ENCODE measurements at regions not wholly inside any gene's neighbourhood (a gene's known extent, or its start where the extent isn't known, plus 50 kb on each side); places are given as distances from the start of the nearest gene placed in this dataset.
A peak's percentile ranks its signal among the peaks of the same experiment; 100 is the strongest.

DNA sequence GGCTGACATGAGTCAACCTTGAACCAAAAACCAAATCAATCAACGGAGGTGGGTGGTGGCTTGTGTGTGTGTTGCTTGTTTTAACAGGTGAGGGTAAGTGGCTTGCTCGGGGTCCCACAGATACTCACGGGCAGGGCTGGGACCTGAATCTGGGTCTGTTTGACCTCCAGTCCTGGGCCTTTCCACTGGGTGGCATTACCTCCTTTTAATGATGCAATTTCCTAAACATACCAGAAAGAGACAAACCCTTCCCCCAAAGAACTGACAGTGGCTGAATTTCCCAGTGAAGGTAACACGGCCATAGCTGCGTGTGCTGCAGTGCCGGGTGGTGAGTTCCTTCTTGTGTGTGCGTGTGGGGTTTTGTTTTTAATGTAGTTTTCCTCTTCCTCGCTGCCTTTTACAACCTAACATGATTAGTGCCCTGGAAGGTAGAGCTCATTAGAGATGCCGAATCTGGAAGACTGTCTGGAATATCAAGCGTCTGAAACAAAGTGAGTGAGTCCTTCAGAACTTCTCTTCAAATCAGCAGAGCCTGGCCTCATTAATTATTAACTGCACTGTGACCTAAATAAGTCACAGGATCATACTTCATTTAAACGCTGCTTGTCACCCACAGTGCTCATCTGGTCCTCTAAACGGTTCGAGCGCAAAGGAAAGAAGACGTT is 166.1 kb upstream of the TCERG1L start:
- WGBS, 2 donors, result 15 to 17% methylated on average over 15 of the region's 15 CpGs
- H3K27ac ChIP-seq, result no peak overlapping the region
- no peaks in the 10 kb centered on the region for H3K27me3 ChIP-seq
- intact Hi-C loops (cut with DNase I), result no loop called here
- TF ChIP-seq, protein P1, sequence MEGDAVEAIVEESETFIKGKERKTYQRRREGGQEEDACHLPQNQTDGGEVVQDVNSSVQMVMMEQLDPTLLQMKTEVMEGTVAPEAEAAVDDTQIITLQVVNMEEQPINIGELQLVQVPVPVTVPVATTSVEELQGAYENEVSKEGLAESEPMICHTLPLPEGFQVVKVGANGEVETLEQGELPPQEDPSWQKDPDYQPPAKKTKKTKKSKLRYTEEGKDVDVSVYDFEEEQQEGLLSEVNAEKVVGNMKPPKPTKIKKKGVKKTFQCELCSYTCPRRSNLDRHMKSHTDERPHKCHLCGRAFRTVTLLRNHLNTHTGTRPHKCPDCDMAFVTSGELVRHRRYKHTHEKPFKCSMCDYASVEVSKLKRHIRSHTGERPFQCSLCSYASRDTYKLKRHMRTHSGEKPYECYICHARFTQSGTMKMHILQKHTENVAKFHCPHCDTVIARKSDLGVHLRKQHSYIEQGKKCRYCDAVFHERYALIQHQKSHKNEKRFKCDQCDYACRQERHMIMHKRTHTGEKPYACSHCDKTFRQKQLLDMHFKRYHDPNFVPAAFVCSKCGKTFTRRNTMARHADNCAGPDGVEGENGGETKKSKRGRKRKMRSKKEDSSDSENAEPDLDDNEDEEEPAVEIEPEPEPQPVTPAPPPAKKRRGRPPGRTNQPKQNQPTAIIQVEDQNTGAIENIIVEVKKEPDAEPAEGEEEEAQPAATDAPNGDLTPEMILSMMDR (IDR thresholded peaks at IDR 0.05), result peak in 4 of 7 experiments; percentile 21 to 37 (median 24)
- no peak for TF ChIP-seq POLR2A (IDR thresholded peaks at IDR 0.05)
- no peaks in the 10 kb centered on the region for H3K9me3 ChIP-seq
- H3K36me3 ChIP-seq (replicated peaks in 1 of 2; ENCODE audit: insufficient read depth in 1 of 2, low read depth in 2 of 2), result no peaks in the 10 kb centered on the region
- ATAC-seq, result peak; percentile 47
- no peak overlapping the region for H3K4me3 ChIP-seq
- peak in 2 of 4 donors; percentile 22 to 24 for DNase-seq
- peaks cover 14% of the 10 kb centered on the region for H3K4me1 ChIP-seq

DNA sequence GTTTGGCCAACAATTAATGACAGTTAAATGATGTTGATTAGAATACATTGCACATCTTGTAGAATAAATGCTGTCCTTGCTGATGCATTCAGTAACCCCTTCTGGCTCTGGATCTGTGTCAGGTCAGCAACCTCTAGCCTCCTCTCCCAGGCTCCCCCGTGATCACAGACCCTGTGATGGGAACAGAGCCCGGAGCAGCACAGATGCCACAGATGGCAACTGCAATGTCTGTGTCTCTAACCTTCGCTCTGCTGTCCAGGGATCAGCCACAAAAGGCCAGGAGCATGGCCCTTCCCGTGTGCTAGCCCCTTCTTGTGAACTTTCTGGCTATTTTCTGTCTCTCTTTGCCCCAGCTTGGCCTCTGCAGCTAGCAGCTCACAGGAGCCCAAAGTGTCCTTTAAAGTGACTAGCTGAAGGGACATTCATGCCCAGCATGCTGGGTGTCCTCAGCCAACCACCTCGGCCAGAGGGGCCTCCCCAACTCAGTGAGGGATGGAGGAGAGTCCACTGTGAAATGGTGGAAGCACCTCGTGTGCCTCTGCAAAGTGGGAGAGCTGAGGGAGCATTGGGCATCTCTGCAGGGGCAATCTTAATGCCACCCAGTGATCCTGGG is 167.0 kb upstream of the TCERG1L start:
- Histone ChIP-seq H3K36me3 (replicated peaks in 1 of 2; ENCODE audit: insufficient read depth in 1 of 2, low read depth in 2 of 2) (no peaks in the 10 kb centered on the region), H3K4me3 (no peak overlapping the region), H3K9me3 (no peaks in the 10 kb centered on the region), H3K27me3 (no peaks in the 10 kb centered on the region), H3K27ac (no peak overlapping the region), H3K4me1 (peaks cover 14% of the 10 kb centered on the region)
- intact Hi-C loops (cut with DNase I), result no loop called here
- TF ChIP-seq POLR2A (IDR thresholded peaks at IDR 0.05), result no peak
- TF ChIP-seq, protein P1 (IDR thresholded peaks at IDR 0.05), result no peak
- no peak for DNase-seq
- 60 to 82% methylated on average over 3 to 6 of the region's 6 CpGs for WGBS, 2 donors
- no peak for ATAC-seq

DNA sequence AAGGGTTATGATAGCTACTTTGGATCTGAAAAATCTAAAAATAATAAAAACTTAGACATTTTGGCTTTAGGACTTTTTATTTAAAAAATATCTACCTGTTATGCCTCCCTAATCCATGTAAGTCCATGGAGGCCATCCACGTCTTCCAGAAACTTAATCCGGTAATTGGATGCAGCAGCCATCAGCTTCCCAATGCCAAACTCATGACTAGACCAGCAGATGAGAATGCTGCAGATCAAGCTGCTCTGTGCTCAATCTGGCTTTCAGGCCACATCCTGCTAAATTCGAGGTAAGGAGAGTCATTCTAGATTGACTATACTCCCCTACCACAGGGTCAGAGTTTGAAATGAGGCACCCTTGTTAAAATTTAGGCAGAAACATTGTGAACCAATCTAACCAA is 168.5 kb upstream of the TCERG1L start:
- TF ChIP-seq POLR2A (IDR thresholded peaks at IDR 0.05), result no peak
- TF ChIP-seq, protein P1 (IDR thresholded peaks at IDR 0.05), result no peak
- no peak overlapping the region for H3K27ac ChIP-seq
- no peaks in the 10 kb centered on the region for H3K27me3 ChIP-seq
- peaks cover 14% of the 10 kb centered on the region for H3K4me1 ChIP-seq
- no peaks in the 10 kb centered on the region for H3K9me3 ChIP-seq
- no peak overlapping the region for H3K4me3 ChIP-seq
- DNase-seq (no peak), ATAC-seq (no peak)
- no peaks in the 10 kb centered on the region for H3K36me3 ChIP-seq (replicated peaks in 1 of 2; ENCODE audit: insufficient read depth in 1 of 2, low read depth in 2 of 2)
- intact Hi-C loops (cut with DNase I), result no loop called here
- 67 to 69% methylated on average over 3 of the region's 3 CpGs for WGBS, 2 donors

DNA sequence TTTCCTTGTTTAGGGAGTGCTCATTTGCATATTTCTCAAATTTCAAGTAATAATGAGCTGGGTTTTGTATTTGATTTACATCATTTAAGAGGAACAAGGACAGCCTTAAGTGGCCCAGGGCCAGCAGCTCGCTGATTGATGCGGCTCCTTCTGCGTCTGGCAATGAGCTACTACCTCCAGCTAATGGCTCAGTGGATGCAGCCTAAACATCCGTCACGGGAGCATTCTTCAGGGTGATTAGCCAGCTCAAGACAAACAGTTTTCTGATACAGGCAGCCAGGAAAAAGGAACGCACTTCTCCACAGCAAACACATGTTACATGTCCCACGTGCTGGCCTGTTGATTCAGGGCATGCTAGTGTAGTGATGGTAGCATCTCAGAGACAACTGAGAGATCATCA is 169.3 kb upstream of the TCERG1L start:
- no peak overlapping the region for H3K4me3 ChIP-seq

More for the DNA sequence above, 169.3 kb upstream of the TCERG1L start:
- Histone ChIP-seq H3K27ac (no peak overlapping the region), H3K4me1 (peaks cover 14% of the 10 kb centered on the region), H3K36me3 (replicated peaks in 1 of 2; ENCODE audit: insufficient read depth in 1 of 2, low read depth in 2 of 2) (no peaks in the 10 kb centered on the region), H3K27me3 (no peaks in the 10 kb centered on the region), H3K9me3 (no peaks in the 10 kb centered on the region)
- ATAC-seq, result no peak
- intact Hi-C loops (cut with DNase I), result no loop called here
- 16 to 17% methylated on average over 7 of the region's 7 CpGs for WGBS, 2 donors
- TF ChIP-seq, protein P1 (IDR thresholded peaks at IDR 0.05), result no peak
- no peak for TF ChIP-seq POLR2A (IDR thresholded peaks at IDR 0.05)
- DNase-seq, result no peak

Data from body of pancreas (tissue), 4 donors.